ENCODE measurements at regions not wholly inside any gene's neighbourhood (a gene's known extent, or its start where the extent isn't known, plus 50 kb on each side); places are given as distances from the start of the nearest gene placed in this dataset.

DNA sequence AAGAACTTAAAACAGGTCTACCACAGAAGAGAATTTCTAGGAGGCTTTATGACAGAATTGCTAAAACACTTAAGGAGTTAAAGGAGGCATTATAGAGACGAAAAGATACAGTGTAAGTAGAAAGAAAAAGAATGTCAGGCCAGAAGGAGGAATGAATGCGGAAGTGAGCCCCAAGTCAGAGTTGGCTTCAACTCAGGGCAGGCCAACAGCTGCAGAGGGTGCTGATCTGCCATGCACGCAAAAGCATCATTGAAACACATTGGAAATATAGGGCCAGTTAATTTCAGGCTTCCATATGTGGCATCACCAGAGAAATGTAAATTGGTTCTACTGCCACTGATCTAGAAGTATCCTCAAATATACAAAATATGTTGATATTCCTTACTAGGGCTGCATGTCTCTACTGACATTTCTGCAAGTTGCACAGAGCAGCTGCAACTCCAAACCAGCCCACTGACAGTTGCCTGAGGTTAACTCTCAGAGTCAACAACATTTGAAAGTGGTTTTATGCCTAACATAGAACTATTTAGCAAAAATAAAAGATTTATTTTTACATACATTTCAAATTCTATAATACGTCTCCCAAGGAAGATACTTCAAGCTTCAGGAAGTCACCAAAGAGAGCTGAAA lies 324.1 kb downstream of the C11orf87 start:
- H3K4me3 ChIP-seq (ENCODE audit: low read depth, low read length), result no peak overlapping the region
- TF ChIP-seq, protein P1, sequence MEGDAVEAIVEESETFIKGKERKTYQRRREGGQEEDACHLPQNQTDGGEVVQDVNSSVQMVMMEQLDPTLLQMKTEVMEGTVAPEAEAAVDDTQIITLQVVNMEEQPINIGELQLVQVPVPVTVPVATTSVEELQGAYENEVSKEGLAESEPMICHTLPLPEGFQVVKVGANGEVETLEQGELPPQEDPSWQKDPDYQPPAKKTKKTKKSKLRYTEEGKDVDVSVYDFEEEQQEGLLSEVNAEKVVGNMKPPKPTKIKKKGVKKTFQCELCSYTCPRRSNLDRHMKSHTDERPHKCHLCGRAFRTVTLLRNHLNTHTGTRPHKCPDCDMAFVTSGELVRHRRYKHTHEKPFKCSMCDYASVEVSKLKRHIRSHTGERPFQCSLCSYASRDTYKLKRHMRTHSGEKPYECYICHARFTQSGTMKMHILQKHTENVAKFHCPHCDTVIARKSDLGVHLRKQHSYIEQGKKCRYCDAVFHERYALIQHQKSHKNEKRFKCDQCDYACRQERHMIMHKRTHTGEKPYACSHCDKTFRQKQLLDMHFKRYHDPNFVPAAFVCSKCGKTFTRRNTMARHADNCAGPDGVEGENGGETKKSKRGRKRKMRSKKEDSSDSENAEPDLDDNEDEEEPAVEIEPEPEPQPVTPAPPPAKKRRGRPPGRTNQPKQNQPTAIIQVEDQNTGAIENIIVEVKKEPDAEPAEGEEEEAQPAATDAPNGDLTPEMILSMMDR (IDR thresholded peaks at IDR 0.05; ENCODE audit: low read depth, low read length, missing control alignments), result no peak
- in situ Hi-C loops (cut with HindIII; ENCODE audit: low sequenced_read_pairs), result no loop called here

DNA sequence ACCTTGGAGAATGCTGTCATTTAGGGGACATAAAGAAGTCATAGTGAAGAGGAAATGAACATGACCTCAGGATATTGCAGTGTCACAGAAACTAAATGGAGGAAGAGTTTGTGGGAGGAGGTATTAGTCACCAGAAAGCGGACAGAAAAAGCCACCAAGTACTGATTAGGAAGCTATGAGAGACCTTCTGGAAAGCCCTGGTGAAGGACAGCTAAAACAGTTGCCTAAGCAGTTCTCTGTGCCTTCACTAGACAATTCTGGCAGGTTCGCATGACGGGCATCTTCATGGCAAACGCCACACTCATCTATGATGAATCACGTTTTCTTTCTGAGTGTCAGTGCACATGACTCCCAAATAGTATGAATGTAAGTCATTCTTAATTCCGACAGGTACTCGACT lies 325.8 kb downstream of the C11orf87 start:
- DNase-seq (ENCODE audit: low read depth), result no peak
- in situ Hi-C loops (cut with HindIII; ENCODE audit: low sequenced_read_pairs), result no loop called here

More for the DNA sequence above, 324.1 kb downstream of the C11orf87 start:
- no peak for DNase-seq (ENCODE audit: low read depth)

DNA sequence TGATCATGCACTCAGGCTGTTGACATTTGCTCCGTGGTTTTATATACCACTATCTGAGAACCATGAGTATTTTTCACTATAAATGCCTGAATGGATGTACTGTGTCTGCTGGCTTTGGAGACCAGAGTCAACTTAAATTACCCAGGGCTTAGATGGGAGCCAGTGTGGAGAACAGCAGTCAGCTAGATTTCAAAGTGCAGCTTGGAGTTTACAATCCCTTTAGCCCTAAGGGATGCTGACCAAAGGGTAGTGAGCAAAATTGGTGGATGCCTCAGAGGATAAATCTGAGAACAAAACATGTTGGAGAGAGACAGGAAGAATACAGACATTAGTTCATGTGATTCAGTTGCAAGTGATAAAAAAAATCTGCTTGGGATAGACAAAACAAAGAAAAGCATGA lies 327.5 kb downstream of the C11orf87 start:
- no peak for DNase-seq (ENCODE audit: low read depth)
- TF ChIP-seq, protein P1 (IDR thresholded peaks at IDR 0.05; ENCODE audit: low read depth, low read length, missing control alignments), result no peak
- no peak overlapping the region for H3K4me3 ChIP-seq (ENCODE audit: low read depth, low read length)
- in situ Hi-C loops (cut with HindIII; ENCODE audit: low sequenced_read_pairs), result no loop called here

More for the DNA sequence above, 325.8 kb downstream of the C11orf87 start:
- no peak overlapping the region for H3K4me3 ChIP-seq (ENCODE audit: low read depth, low read length)
- TF ChIP-seq, protein P1 (IDR thresholded peaks at IDR 0.05; ENCODE audit: low read depth, low read length, missing control alignments), result no peak

DNA sequence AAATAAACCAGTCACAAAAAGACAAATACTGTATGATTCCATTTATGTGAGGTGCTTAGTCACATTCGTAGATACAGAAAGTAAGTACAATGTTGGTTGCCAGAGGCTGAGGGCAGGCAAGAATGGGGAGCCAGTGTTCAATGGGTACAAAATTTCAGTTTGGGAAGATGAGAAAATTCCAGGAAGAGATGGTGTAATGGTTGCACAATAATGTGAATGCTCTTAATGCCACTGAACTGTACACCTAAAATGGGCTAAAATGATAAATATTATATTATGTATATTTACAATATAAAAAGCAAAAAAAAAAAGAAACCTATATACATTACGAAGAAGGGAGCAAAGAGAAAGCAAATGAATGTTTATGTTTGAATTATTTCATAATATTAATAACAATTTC lies 329.0 kb downstream of the C11orf87 start:
- TF ChIP-seq, protein P1 (IDR thresholded peaks at IDR 0.05; ENCODE audit: low read depth, low read length, missing control alignments), result no peak
- DNase-seq (ENCODE audit: low read depth), result no peak
- no peak overlapping the region for H3K4me3 ChIP-seq (ENCODE audit: low read depth, low read length)
- in situ Hi-C loops (cut with HindIII; ENCODE audit: low sequenced_read_pairs), result no loop called here

DNA sequence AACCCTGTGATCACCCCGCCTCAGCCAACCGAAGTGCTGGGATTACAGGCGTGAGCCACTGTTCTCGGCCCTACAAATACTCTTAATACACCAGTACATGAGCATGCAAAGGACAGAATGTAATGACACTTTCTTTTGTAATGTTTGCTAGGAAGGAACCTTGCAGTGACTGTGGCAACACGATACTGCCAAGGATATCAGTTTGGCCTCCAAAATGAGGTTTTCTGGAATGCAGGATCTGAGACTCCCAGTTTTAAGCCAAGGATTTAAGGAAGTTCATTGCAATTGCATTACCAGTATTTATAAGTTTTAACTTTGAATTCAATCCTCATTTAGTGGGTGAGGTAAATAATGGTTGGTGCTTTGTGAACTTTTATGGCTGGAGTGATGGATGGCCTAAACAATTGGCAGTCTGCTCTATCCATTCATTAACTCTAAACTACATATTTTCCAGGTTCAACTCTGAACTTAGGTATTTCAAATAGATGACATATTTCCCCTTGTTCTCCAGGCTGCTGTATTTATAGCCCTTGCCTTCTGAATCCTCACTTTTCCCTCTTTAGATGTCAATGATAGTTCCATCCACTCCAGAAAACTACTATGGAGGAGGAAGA lies 330.3 kb downstream of the C11orf87 start:
- TF ChIP-seq, protein P1 (IDR thresholded peaks at IDR 0.05; ENCODE audit: low read depth, low read length, missing control alignments), result no peak
- no peak overlapping the region for H3K4me3 ChIP-seq (ENCODE audit: low read depth, low read length)
- in situ Hi-C loops (cut with HindIII; ENCODE audit: low sequenced_read_pairs), result no loop called here
- DNase-seq (ENCODE audit: low read depth), result no peak

DNA sequence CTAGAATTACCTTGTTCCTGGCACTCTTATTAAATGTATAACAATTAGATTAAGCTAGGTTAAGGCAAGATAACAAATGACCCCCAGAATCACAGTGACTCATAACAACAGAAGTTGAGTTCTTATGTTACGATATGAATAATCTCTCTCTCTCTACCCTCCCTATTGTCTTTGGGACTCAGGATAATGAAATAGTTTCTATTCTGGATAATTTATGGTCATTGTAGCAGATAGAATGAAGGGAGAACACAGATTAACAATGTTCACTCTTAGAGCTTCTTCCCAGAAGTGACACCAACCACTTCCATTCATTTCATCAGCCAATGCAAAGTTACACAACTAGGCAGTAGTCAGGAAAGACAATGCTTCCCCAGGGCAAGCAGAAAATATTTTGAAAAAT lies 334.5 kb downstream of the C11orf87 start:
- in situ Hi-C loops (cut with HindIII; ENCODE audit: low sequenced_read_pairs), result no loop called here
- DNase-seq (ENCODE audit: low read depth), result no peak
- TF ChIP-seq, protein P1 (IDR thresholded peaks at IDR 0.05; ENCODE audit: low read depth, low read length, missing control alignments), result no peak
- no peak overlapping the region for H3K4me3 ChIP-seq (ENCODE audit: low read depth, low read length)

Measured in astrocyte of the cerebellum (primary cell).